SK-N-SH (cell line): ENCODE measurements at regions not wholly inside any gene's neighbourhood (a gene's known extent, or its start where the extent isn't known, plus 50 kb on each side); places are given as distances from the start of the nearest gene placed in this dataset.

Source experiments
- EP300 ChIP-seq, 2 experiments: IDR thresholded peaks; 2 replicates each; pipeline versions ENCODE4 v1.4.0 to v1.6.1; 2012; ENCODE audit warnings: borderline replicate concordance in 1 of 2, low read depth in 1 of 2, low read length in 1 of 2
- YY1 ChIP-seq: IDR thresholded peaks from 2 replicates; pipeline ENCODE4 v1.4.0; 2012; ENCODE audit warnings: low read depth, mild to moderate bottlenecking
- TF ChIP-seq, protein P1 (sequence below): IDR thresholded peaks from 2 replicates; pipeline ENCODE4 v1.6.1; 2012; ENCODE audit warnings: mild to moderate bottlenecking, low read depth, low read length, moderate library complexity

- TF ChIP-seq EP300 (IDR thresholded peaks at IDR 0.05; ENCODE audit: borderline replicate concordance in 1 of 2, low read depth in 1 of 2, low read length in 1 of 2) (no peak), YY1 (no peak)
- TF ChIP-seq, protein P1, sequence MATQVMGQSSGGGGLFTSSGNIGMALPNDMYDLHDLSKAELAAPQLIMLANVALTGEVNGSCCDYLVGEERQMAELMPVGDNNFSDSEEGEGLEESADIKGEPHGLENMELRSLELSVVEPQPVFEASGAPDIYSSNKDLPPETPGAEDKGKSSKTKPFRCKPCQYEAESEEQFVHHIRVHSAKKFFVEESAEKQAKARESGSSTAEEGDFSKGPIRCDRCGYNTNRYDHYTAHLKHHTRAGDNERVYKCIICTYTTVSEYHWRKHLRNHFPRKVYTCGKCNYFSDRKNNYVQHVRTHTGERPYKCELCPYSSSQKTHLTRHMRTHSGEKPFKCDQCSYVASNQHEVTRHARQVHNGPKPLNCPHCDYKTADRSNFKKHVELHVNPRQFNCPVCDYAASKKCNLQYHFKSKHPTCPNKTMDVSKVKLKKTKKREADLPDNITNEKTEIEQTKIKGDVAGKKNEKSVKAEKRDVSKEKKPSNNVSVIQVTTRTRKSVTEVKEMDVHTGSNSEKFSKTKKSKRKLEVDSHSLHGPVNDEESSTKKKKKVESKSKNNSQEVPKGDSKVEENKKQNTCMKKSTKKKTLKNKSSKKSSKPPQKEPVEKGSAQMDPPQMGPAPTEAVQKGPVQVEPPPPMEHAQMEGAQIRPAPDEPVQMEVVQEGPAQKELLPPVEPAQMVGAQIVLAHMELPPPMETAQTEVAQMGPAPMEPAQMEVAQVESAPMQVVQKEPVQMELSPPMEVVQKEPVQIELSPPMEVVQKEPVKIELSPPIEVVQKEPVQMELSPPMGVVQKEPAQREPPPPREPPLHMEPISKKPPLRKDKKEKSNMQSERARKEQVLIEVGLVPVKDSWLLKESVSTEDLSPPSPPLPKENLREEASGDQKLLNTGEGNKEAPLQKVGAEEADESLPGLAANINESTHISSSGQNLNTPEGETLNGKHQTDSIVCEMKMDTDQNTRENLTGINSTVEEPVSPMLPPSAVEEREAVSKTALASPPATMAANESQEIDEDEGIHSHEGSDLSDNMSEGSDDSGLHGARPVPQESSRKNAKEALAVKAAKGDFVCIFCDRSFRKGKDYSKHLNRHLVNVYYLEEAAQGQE = no peak
Measured at GRCh38 chr1:103353391-103353790, 172.1 kb upstream of the RNPC3 start.
